HepG2 (cell line): ENCODE measurements at regions not wholly inside any gene's neighbourhood (a gene's known extent, or its start where the extent isn't known, plus 50 kb on each side); places are given as distances from the start of the nearest gene placed in this dataset.

Source experiments
- ATAC-seq: fragments of 200-7000 bp; cut with Tn5 transposase; 3 replicates; pipeline ENCODE4 v1.9.1; 2020; ENCODE audit warnings: mild to moderate bottlenecking, moderate library complexity
- BruUV-seq: library from RNA; stranded (reverse); fragments of 400-500 nt; replicated peaks from 2 replicates; lab custom pipeline; 2021; lab: Mats Ljungman, UMichigan
- CTCF ChIA-PET: fragments of 300-600 bp; formaldehyde crosslinking; extraction: SDS; loops from one replicate; lab custom pipeline; 2021; ENCODE audit warnings: low total read pairs, inconsistent platforms, low intra/inter-chr PET ratio; lab: Yijun Ruan, JAX
- POLR2A ChIA-PET: fragments of 350-600 bp; sonication (Branson Sonifier 250); formaldehyde crosslinking; loops from one replicate; lab custom pipeline; 2020; ENCODE audit warnings: antibody characterized with exemption, inconsistent platforms; lab: Yijun Ruan, JAX
- DNase-seq: peaks from one replicate; pipeline ENCODE4 v3.0.0-alpha.2; 2015; ENCODE audit warnings: low spot score
- FAIRE-seq: peaks from 3 replicates; lab custom pipeline; 2011; peaks lifted over from hg19 to GRCh38; lab: Jason Lieb, UNC
- H2AFZ ChIP-seq: one replicate; pipeline ENCODE4 v1.6.1; 2011; ENCODE audit warnings: low read length, inconsistent platforms
- H3K27ac ChIP-seq: fragments of 300-600 bp; 3 replicates; pipeline ENCODE4 v1.8.0; 2011; ENCODE audit warnings: mixed run types, mild to moderate bottlenecking, mixed read lengths, low read length, inconsistent platforms; ENCODE audit not compliant: insufficient read depth; ENCODE audit errors: extremely low read length
- H3K27me3 ChIP-seq, 2 experiments: fragments of 200-600 bp in 1 of 2; 2 replicates in 1 of 2; 3 replicates in 1 of 2; pipeline versions ENCODE4 v1.6.0 to v1.8.0; 2011; ENCODE audit warnings: low read length in 2 of 2, mild to moderate bottlenecking in 2 of 2, moderate library complexity in 2 of 2, inconsistent platforms in 1 of 2; ENCODE audit not compliant: insufficient read depth in 2 of 2, control insufficient read depth in 1 of 2
- H3K36me3 ChIP-seq, 2 experiments: fragments of 200-600 bp in 1 of 2; replicated peaks in 1 of 2; 2 replicates in 1 of 2; 3 replicates in 1 of 2; pipeline versions ENCODE4 v1.5.1 to v1.8.0; 2011; ENCODE audit warnings: low read length in 2 of 2, inconsistent platforms in 1 of 2; ENCODE audit not compliant: insufficient read depth in 2 of 2, control insufficient read depth in 1 of 2
- H3K4me1 ChIP-seq: 2 replicates; pipeline ENCODE4 v1.5.1; 2012; ENCODE audit warnings: low read length, inconsistent platforms; ENCODE audit not compliant: insufficient read depth
- H3K4me2 ChIP-seq: 2 replicates; pipeline ENCODE4 v1.6.0; 2011; ENCODE audit warnings: low read depth, low read length, inconsistent platforms
- H3K4me3 ChIP-seq, 3 experiments: fragments of 200-600 bp in 1 of 3; sonication (generic), shearing (Covaris generic) in 1 of 3; replicated peaks in 1 of 3; 2 replicates each; pipeline ENCODE4 v1.5.1; 2011 to 2016; ENCODE audit warnings: low read length in 3 of 3, inconsistent platforms in 2 of 3, low read depth in 2 of 3, mild to moderate bottlenecking in 2 of 3, control low read depth in 1 of 3, mixed read lengths in 1 of 3; ENCODE audit not compliant: insufficient read depth in 1 of 3
- H3K79me2 ChIP-seq: one replicate; pipeline ENCODE4 v1.6.1; 2011; ENCODE audit warnings: low read length, inconsistent platforms; ENCODE audit not compliant: insufficient read depth
- H3K9ac ChIP-seq: 2 replicates; pipeline ENCODE4 v1.6.0; 2011; ENCODE audit warnings: mild to moderate bottlenecking, low read depth, low read length, inconsistent platforms; ENCODE audit not compliant: insufficient read depth
- H3K9me3 ChIP-seq: 2 replicates; pipeline ENCODE4 v1.5.1; 2012; ENCODE audit warnings: mild to moderate bottlenecking, low read length
- H4K20me1 ChIP-seq: 2 replicates; pipeline ENCODE4 v1.6.0; 2011; ENCODE audit warnings: inconsistent platforms, mild to moderate bottlenecking, low read length, moderate library complexity; ENCODE audit not compliant: insufficient read depth
- CCAR2 ChIP-seq: fragments of 200-400 bp; formaldehyde crosslinking; optimal IDR thresholded peaks from 2 replicates; pipeline ENCODE3; 2018; ENCODE audit warnings: low read depth, mild to moderate bottlenecking, low read length, moderate library complexity
- FOXK2 ChIP-seq: fragments of 450-650 bp; IDR thresholded peaks from 2 replicates; pipeline ENCODE4 v1.6.1; 2016
- GTF3A ChIP-seq: sonication (generic); formaldehyde crosslinking; conservative IDR thresholded peaks from 2 replicates; pipeline ENCODE4 v1.4.0; 2020; ENCODE audit warnings: mild to moderate bottlenecking, missing genetic modification reagents
- MAFF ChIP-seq: IDR thresholded peaks from 2 replicates; pipeline ENCODE4 v1.6.1; 2011; ENCODE audit warnings: low read depth, low read length, improper control_type of control experiment
- MAFK ChIP-seq, 2 experiments: IDR thresholded peaks in 1 of 2; conservative IDR thresholded peaks in 1 of 2; 2 replicates each; pipeline ENCODE4 v1.6.1; 2011; ENCODE audit warnings: improper control_type of control experiment in 2 of 2, low read length in 2 of 2
- RORA ChIP-seq: sonication (generic); formaldehyde crosslinking; IDR thresholded peaks from 2 replicates; pipeline ENCODE4 v1.5.0; 2020; ENCODE audit warnings: mild to moderate bottlenecking, missing genetic modification reagents, moderate library complexity
- SOX13 ChIP-seq, 3 experiments: fragments of 450-650 bp in 1 of 3; sonication (generic) in 1 of 3; formaldehyde crosslinking in 1 of 3; IDR thresholded peaks in 2 of 3; conservative IDR thresholded peaks in 1 of 3; 2 replicates each; pipeline versions ENCODE4 v1.5.0 to v1.6.1; 2016 to 2020; ENCODE audit warnings: antibody characterized with exemption in 1 of 3, mild to moderate bottlenecking in 1 of 3, missing compliant biosample characterization in 1 of 3, missing genetic modification reagents in 1 of 3, moderate library complexity in 1 of 3
- ZBTB38 ChIP-seq: sonication (generic); formaldehyde crosslinking; IDR thresholded peaks from 2 replicates; pipeline ENCODE4 v1.5.1; 2020; ENCODE audit warnings: mild to moderate bottlenecking, missing genetic modification reagents
- ZFP41 ChIP-seq: sonication (generic); formaldehyde crosslinking; IDR thresholded peaks from 2 replicates; pipeline ENCODE4 v1.4.0; 2020; ENCODE audit warnings: mild to moderate bottlenecking, missing genetic modification reagents, borderline replicate concordance
- ZNF224 ChIP-seq: sonication (generic); formaldehyde crosslinking; IDR thresholded peaks from 2 replicates; pipeline ENCODE4 v1.5.0; 2020; ENCODE audit warnings: mild to moderate bottlenecking, missing genetic modification reagents
- ZNF260 ChIP-seq: sonication (generic); formaldehyde crosslinking; IDR thresholded peaks from 2 replicates; pipeline ENCODE4 v1.4.0; 2020; ENCODE audit warnings: missing genetic modification reagents, low read depth, mild to moderate bottlenecking, borderline replicate concordance
- ZNF549 ChIP-seq: sonication (generic); formaldehyde crosslinking; IDR thresholded peaks from 2 replicates; pipeline ENCODE4 v1.5.0; 2020; ENCODE audit warnings: missing genetic modification reagents
- WGBS: methylation state at CpG from one replicate; pipeline ENCODE4 v1.1.6; 2017; ENCODE audit warnings: low lambda C conversion rate; 5-methylcytosine and 5-hydroxymethylcytosine counted together
- in situ Hi-C: cut with HindIII; loops from 2 replicates; pipeline ENCODE4 v1.10.0; 2017; ENCODE audit warnings: low pct_unique_long_range_greater_than_20kb; ENCODE audit not compliant: extremely low pct_ligation_motif_present
- intact Hi-C: fragments of 100-400 bp; cut with micrococcal nuclease; formaldehyde crosslinking; loops from one replicate; pipeline ENCODE4 v1.10.0; 2022; ENCODE audit not compliant: unreplicated experiment
- TF ChIP-seq, protein P1 (sequence below): sonication (generic); formaldehyde crosslinking; IDR thresholded peaks from 2 replicates; pipeline ENCODE4; 2020; ENCODE audit warnings: missing genetic modification reagents, mild to moderate bottlenecking, borderline replicate concordance
- TF ChIP-seq, protein P2 (sequence below): sonication (generic); formaldehyde crosslinking; IDR thresholded peaks from 2 replicates; pipeline ENCODE4 v1.4.0; 2020; ENCODE audit warnings: missing genetic modification reagents
- TF ChIP-seq, protein P3 (sequence below): sonication (generic); formaldehyde crosslinking; IDR thresholded peaks from 2 replicates; pipeline ENCODE4 v1.4.0; 2020; ENCODE audit warnings: missing genetic modification reagents

DNA sequence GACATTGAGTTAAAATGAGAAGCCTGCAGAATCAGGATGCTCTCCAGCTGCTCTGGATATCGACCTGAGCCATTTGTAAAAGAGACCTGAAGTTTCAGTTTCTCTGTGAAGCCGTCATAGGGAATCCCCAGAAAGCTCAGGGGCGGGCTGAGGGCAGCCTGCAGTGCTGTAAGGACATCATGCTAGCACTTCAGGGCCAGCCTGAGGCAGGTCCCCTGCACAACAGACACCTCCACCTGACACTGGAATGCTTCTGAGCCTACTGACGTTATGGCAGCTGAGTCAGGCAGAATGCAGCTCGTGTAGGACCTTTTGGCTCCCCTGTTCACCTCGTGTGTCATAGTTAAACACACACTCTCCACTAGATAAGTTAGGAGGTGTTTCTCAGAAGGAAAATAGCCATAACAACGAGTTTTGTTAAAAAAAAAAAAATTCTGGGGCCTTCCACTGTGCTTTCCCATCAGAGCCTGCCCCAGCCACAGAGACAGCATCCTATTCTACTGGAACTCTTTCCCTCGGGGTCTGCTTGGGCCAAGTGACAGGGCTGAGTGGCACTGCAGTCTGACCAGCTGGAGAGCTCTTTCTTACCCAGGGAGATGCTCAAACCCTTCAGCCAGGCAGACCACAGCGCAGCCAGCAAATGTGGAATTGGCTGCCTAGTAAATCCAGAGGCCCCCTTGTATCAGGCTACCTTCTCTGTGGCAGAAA is 354.9 kb downstream of the DIRAS2 start:
- DNase-seq = no peak
- no TSS peak for BruUV-seq
- ATAC-seq = no peak
- no peak for TF ChIP-seq ZFP41 (CRISPR knock-in tag)
- TF ChIP-seq MAFF = no peak
- TF ChIP-seq FOXK2 = no peak
- no peak for TF ChIP-seq ZNF549 (CRISPR knock-in tag)
- no peak for TF ChIP-seq ZNF260 (CRISPR knock-in tag)
- TF ChIP-seq CCAR2 = no peak
- TF ChIP-seq SOX13 (IDR thresholded peaks at IDR 0.05) = no peak
- TF ChIP-seq SOX13 (CRISPR knock-in tag; conservative IDR thresholded peaks at IDR 0.05 in 1 of 2, IDR thresholded peaks at IDR 0.05 in 1 of 2) = no peak
- TF ChIP-seq ZBTB38 (CRISPR knock-in tag) = no peak
- no peak for TF ChIP-seq MAFK (conservative IDR thresholded peaks at IDR 0.05 in 1 of 2, IDR thresholded peaks at IDR 0.05 in 1 of 2; ENCODE audit: low read length in 2 of 2)
- TF ChIP-seq, protein P1, sequence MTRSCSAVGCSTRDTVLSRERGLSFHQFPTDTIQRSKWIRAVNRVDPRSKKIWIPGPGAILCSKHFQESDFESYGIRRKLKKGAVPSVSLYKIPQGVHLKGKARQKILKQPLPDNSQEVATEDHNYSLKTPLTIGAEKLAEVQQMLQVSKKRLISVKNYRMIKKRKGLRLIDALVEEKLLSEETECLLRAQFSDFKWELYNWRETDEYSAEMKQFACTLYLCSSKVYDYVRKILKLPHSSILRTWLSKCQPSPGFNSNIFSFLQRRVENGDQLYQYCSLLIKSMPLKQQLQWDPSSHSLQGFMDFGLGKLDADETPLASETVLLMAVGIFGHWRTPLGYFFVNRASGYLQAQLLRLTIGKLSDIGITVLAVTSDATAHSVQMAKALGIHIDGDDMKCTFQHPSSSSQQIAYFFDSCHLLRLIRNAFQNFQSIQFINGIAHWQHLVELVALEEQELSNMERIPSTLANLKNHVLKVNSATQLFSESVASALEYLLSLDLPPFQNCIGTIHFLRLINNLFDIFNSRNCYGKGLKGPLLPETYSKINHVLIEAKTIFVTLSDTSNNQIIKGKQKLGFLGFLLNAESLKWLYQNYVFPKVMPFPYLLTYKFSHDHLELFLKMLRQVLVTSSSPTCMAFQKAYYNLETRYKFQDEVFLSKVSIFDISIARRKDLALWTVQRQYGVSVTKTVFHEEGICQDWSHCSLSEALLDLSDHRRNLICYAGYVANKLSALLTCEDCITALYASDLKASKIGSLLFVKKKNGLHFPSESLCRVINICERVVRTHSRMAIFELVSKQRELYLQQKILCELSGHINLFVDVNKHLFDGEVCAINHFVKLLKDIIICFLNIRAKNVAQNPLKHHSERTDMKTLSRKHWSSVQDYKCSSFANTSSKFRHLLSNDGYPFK (CRISPR knock-in tag) = no peak
- TF ChIP-seq, protein P2, sequence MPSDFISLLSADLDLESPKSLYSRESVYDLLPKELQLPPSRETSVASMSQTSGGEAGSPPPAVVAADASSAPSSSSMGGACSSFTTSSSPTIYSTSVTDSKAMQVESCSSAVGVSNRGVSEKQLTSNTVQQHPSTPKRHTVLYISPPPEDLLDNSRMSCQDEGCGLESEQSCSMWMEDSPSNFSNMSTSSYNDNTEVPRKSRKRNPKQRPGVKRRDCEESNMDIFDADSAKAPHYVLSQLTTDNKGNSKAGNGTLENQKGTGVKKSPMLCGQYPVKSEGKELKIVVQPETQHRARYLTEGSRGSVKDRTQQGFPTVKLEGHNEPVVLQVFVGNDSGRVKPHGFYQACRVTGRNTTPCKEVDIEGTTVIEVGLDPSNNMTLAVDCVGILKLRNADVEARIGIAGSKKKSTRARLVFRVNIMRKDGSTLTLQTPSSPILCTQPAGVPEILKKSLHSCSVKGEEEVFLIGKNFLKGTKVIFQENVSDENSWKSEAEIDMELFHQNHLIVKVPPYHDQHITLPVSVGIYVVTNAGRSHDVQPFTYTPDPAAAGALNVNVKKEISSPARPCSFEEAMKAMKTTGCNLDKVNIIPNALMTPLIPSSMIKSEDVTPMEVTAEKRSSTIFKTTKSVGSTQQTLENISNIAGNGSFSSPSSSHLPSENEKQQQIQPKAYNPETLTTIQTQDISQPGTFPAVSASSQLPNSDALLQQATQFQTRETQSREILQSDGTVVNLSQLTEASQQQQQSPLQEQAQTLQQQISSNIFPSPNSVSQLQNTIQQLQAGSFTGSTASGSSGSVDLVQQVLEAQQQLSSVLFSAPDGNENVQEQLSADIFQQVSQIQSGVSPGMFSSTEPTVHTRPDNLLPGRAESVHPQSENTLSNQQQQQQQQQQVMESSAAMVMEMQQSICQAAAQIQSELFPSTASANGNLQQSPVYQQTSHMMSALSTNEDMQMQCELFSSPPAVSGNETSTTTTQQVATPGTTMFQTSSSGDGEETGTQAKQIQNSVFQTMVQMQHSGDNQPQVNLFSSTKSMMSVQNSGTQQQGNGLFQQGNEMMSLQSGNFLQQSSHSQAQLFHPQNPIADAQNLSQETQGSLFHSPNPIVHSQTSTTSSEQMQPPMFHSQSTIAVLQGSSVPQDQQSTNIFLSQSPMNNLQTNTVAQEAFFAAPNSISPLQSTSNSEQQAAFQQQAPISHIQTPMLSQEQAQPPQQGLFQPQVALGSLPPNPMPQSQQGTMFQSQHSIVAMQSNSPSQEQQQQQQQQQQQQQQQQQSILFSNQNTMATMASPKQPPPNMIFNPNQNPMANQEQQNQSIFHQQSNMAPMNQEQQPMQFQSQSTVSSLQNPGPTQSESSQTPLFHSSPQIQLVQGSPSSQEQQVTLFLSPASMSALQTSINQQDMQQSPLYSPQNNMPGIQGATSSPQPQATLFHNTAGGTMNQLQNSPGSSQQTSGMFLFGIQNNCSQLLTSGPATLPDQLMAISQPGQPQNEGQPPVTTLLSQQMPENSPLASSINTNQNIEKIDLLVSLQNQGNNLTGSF (CRISPR knock-in tag) = no peak
- TF ChIP-seq ZNF224 (CRISPR knock-in tag) = no peak
- no peak for TF ChIP-seq GTF3A (CRISPR knock-in tag)
- no peak for TF ChIP-seq RORA (CRISPR knock-in tag)
- TF ChIP-seq, protein P3, sequence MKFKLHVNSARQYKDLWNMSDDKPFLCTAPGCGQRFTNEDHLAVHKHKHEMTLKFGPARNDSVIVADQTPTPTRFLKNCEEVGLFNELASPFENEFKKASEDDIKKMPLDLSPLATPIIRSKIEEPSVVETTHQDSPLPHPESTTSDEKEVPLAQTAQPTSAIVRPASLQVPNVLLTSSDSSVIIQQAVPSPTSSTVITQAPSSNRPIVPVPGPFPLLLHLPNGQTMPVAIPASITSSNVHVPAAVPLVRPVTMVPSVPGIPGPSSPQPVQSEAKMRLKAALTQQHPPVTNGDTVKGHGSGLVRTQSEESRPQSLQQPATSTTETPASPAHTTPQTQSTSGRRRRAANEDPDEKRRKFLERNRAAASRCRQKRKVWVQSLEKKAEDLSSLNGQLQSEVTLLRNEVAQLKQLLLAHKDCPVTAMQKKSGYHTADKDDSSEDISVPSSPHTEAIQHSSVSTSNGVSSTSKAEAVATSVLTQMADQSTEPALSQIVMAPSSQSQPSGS (CRISPR knock-in tag) = no peak

More for the DNA sequence above, 354.9 kb downstream of the DIRAS2 start:
- FAIRE-seq = no peak
- intact Hi-C loops = no loop called here
- H3K4me3 ChIP-seq = no peak overlapping the region
- no peaks in the 10 kb centered on the region for H3K36me3 ChIP-seq
- ChIA-PET CTCF (no interaction called here), POLR2A (no interaction called here)
- H3K9ac ChIP-seq = no peak overlapping the region
- H3K79me2 ChIP-seq = no peaks in the 10 kb centered on the region
- in situ Hi-C loops = no loop called here
- H3K27ac ChIP-seq = no peak overlapping the region
- H4K20me1 ChIP-seq = no peaks in the 10 kb centered on the region
- WGBS = 0% methylated on average over 8 of the region's 9 CpGs
- H3K4me1 ChIP-seq = no peaks in the 10 kb centered on the region
- no peaks in the 10 kb centered on the region for H3K27me3 ChIP-seq
- no peaks in the 10 kb centered on the region for H3K9me3 ChIP-seq
- H3K4me2 ChIP-seq = no peak overlapping the region
- no peak overlapping the region for H2AFZ ChIP-seq
